Lower leg skin (tissue), 4 donors: ENCODE measurements at regions not wholly inside any gene's neighbourhood (a gene's known extent, or its start where the extent isn't known, plus 50 kb on each side); places are given as distances from the start of the nearest gene placed in this dataset.

Source experiments
- DNase-seq, 2 donors: peaks; one replicate each; pipeline ENCODE4 v3.0.0-alpha.2; 2019; ENCODE audit warnings: low spot score in 2 of 2
- H3K4me3 ChIP-seq: fragments of 200-600 bp; sonication (generic); 2 replicates; pipeline ENCODE4 v1.5.1; 2017; ENCODE audit warnings: mild to moderate bottlenecking, low read depth; ENCODE audit not compliant: poor library complexity, severe bottlenecking
- CTCF ChIP-seq, 3 donors: fragments of 450-650 bp; IDR thresholded peaks; one replicate each; pipeline ENCODE4 v1.5.1; 2016; ENCODE audit warnings: antibody characterized with exemption in 3 of 3, mild to moderate bottlenecking in 3 of 3, moderate library complexity in 2 of 3
- POLR2A ChIP-seq, 2 donors: fragments of 450-650 bp; IDR thresholded peaks; one replicate each; pipeline ENCODE4 v1.6.1; 2016 to 2017; ENCODE audit warnings: antibody characterized with exemption in 2 of 2, mild to moderate bottlenecking in 1 of 2, moderate library complexity in 1 of 2
- WGBS, 2 donors: methylation state at CpG; one replicate each; pipeline ENCODE4 v1.1.5; 2018; 5-methylcytosine and 5-hydroxymethylcytosine counted together
- intact Hi-C: fragments of 100-400 bp; cut with DNase I; formaldehyde crosslinking; loops from one replicate; pipeline ENCODE4 v1.15.0; 2023; ENCODE audit warnings: low total_unique reads

GRCh38 chr5:118533156-118533555, 455.2 kb downstream of the DTWD2 start:
- no peak for DNase-seq
- intact Hi-C loops: no loop called here
- no peak for TF ChIP-seq POLR2A (IDR thresholded peaks at IDR 0.05)
- TF ChIP-seq CTCF (IDR thresholded peaks at IDR 0.05): no peak
- 62 to 71% methylated on average over 3 of the region's 3 CpGs for WGBS, 2 donors
- H3K4me3 ChIP-seq: no peak overlapping the region

DNA sequence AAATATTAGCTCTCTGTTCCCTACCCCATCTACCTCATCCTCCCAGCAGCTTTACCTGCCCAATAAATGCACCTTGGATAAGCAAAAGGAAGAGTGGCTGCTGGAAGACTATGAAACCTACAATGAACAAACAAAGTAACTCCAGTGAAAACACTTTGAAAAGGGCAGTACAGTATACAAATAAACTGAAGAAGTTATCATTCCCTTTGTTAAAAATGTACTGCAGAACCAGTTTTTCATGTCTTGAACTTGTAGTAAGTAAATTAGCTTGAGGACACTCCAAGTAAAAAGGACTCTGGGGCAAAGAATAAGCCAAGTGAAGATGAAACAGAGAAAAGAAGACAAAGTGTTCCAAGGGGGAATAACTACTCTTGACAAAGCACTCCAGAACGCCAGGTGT, 457.1 kb downstream of the DTWD2 start:
- TF ChIP-seq POLR2A (IDR thresholded peaks at IDR 0.05) (no peak), CTCF (IDR thresholded peaks at IDR 0.05) (no peak)
- no peak overlapping the region for H3K4me3 ChIP-seq
- intact Hi-C loops: no loop called here
- WGBS, 2 donors: 55 to 62% methylated on average over 1 of the region's 1 CpG
- no peak for DNase-seq

DNA sequence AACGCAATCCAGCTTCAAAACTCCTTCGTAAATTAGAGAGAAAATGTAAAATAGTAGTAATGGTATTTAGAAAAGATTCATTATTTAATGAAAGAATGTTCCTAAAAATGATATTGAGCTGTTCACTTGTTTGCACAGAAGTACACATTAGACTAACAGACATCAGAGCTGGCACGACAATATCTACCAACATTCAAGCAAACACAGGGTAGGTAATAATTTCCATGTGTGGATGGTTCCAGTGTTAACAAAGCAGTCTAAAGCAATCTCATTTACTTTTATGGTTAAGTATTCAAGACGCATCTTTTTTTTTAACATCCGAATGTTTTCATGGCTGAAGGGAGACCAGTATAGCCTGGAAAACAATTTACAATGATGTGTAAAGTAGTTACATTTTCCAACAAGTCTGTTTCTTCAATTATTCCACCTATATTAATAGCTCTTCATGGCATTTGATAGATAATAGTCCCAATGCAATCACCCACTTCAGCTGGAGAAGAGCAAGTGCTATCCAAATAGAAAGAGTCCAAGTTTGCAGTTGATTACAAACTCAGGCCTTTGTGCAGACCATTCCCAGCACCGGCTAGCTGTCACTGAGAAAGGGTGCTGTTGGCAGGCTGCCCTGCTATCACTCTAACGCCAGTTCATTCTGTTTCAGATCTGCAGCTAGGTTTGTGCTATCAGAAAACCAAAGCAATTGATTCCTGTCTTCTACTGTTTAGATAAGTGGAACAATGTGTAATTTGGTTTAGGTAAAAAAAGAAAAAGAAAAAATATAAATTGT, 458.8 kb downstream of the DTWD2 start:
- DNase-seq: no peak
- no peak overlapping the region for H3K4me3 ChIP-seq
- 67 to 70% methylated on average over 7 of the region's 7 CpGs for WGBS, 2 donors
- intact Hi-C loops: no loop called here
- TF ChIP-seq CTCF (IDR thresholded peaks at IDR 0.05) (no peak), POLR2A (IDR thresholded peaks at IDR 0.05) (no peak)

DNA sequence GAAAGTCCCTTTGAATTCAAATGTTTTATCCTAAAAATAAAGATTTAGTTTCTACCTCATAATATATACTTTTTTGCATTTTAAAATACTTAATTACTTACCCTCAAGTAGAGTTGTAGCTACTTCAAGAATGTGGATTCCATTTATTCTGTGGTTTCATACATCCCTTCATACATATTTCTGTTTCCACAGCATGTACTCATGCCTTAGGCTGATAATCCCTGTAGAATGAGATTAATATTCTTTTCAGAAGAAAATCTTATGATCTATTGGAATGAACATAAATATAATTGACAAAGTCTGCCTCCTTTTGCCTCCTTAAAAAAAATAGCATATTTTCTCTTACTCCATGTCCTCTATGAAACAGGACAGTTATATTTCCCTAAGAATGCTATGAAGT, 465.7 kb downstream of the DTWD2 start:
- intact Hi-C loops: no loop called here
- H3K4me3 ChIP-seq: no peak overlapping the region
- DNase-seq: no peak
- TF ChIP-seq POLR2A (IDR thresholded peaks at IDR 0.05): no peak
- TF ChIP-seq CTCF (IDR thresholded peaks at IDR 0.05): no peak

- intact Hi-C loops: no loop called here
- no peak for DNase-seq
- WGBS, 2 donors: 87 to 96% methylated on average over 3 of the region's 3 CpGs
- TF ChIP-seq CTCF (IDR thresholded peaks at IDR 0.05) (no peak), POLR2A (IDR thresholded peaks at IDR 0.05) (no peak)
- H3K4me3 ChIP-seq: no peak overlapping the region
Measured at GRCh38 chr5:118520771-118521415, 467.5 kb downstream of the DTWD2 start.
